Ishikawa (cell line): ENCODE measurements at regions not wholly inside any gene's neighbourhood (a gene's known extent, or its start where the extent isn't known, plus 50 kb on each side); places are given as distances from the start of the nearest gene placed in this dataset.

ENCODE experiments used
- EP300 ChIP-seq: IDR thresholded peaks from 2 replicates; pipeline ENCODE4 v1.6.1; 2012; ENCODE audit warnings: borderline replicate concordance
- REST ChIP-seq: IDR thresholded peaks from 2 replicates; pipeline ENCODE4 v1.6.1; 2012; ENCODE audit warnings: low read depth, mild to moderate bottlenecking
- USF1 ChIP-seq: IDR thresholded peaks from 2 replicates; pipeline ENCODE4 v1.6.1; 2012
- YY1 ChIP-seq: IDR thresholded peaks from 2 replicates; pipeline ENCODE4 v1.6.1; 2012; ENCODE audit warnings: low read depth

DNA sequence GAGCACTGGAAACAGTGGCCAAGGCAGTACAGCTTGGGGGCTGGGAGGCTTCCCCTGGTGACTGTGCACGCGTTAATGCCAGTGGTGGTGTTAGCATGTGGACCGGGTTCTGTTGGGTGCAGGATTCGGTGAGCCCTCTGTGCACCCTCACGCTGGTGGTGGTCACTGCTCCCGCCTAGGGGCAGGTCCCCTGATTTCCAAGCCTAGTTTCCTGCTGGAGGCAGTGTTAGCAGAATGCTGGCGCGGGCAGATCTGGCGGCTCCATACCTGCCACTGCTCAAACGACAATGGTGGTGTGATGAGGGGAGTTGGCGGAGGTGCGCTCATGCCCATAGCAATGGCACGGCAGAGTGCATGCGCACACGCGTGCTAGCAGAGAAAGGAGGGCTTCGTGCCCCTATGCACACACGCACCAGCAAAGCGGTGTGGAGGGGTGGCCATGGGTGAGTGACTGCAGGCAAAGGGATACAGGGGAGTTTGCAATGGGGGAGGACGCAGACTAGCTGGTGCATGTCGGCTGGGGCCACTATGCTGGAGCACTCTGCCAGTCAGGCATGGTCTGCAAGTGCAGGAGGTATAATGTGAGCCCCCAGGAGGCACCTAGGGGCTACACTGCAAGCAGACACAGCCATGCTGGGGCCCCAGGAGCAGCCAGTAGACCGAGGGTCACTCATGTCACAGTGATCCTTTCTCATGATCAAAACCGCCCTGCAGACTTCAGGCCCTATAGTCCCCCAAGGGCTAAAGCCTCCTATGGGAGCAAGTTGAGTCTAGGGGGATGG is 93.0 kb downstream of the MAGEE1 start:
- TF ChIP-seq YY1, result no peak
- no peak for TF ChIP-seq USF1
- no peak for TF ChIP-seq REST
- no peak for TF ChIP-seq EP300
